ENCODE measurements at regions not wholly inside any gene's neighbourhood (a gene's known extent, or its start where the extent isn't known, plus 50 kb on each side); places are given as distances from the start of the nearest gene placed in this dataset.
"Not testable (repeated sequence)": the region's sequence is repeated elsewhere in the genome, so short reads cannot be mapped to it uniquely, and the experiment has no call there.

GRCh38 chr4:64857198-64857597 lies 447.9 kb upstream of the TECRL start:
- in situ Hi-C loops (cut with HindIII; ENCODE audit: low sequenced_read_pairs): no loop called here

- in situ Hi-C loops (cut with HindIII; ENCODE audit: low sequenced_read_pairs): no loop called here
Measured at GRCh38 chr4:64846417-64846816, 437.2 kb upstream of the TECRL start.

GRCh38 chr4:64829749-64830148 lies 420.5 kb upstream of the TECRL start:
- in situ Hi-C loops (cut with HindIII; ENCODE audit: low sequenced_read_pairs): no loop called here

- in situ Hi-C loops (cut with HindIII; ENCODE audit: low sequenced_read_pairs): no loop called here
Measured at GRCh38 chr4:64824591-64824990, 415.3 kb upstream of the TECRL start.

GRCh38 chr4:64822405-64822804 lies 413.2 kb upstream of the TECRL start:
- in situ Hi-C loops (cut with HindIII; ENCODE audit: low sequenced_read_pairs): no loop called here

- in situ Hi-C loops (cut with HindIII; ENCODE audit: low sequenced_read_pairs): no loop called here
Measured at GRCh38 chr4:64821219-64821976, 412.1 kb upstream of the TECRL start.

GRCh38 chr4:64814616-64815015 lies 405.4 kb upstream of the TECRL start:
- in situ Hi-C loops (cut with HindIII; ENCODE audit: low sequenced_read_pairs): no loop called here

GRCh38 chr4:64807821-64808220 lies 398.6 kb upstream of the TECRL start:
- in situ Hi-C loops (cut with HindIII; ENCODE audit: low sequenced_read_pairs): no loop called here

- in situ Hi-C loops (cut with HindIII; ENCODE audit: low sequenced_read_pairs): no loop called here
Measured at GRCh38 chr4:64799751-64800150, 390.5 kb upstream of the TECRL start.

- in situ Hi-C loops (cut with HindIII; ENCODE audit: low sequenced_read_pairs): not testable (repeated sequence)
Measured at GRCh38 chr4:64798828-64799227, 389.6 kb upstream of the TECRL start.

GRCh38 chr4:64796581-64796980 lies 387.3 kb upstream of the TECRL start:
- in situ Hi-C loops (cut with HindIII; ENCODE audit: low sequenced_read_pairs): no loop called here

GRCh38 chr4:64784125-64784524 lies 374.9 kb upstream of the TECRL start:
- in situ Hi-C loops (cut with HindIII; ENCODE audit: low sequenced_read_pairs): no loop called here

- in situ Hi-C loops (cut with HindIII; ENCODE audit: low sequenced_read_pairs): no loop called here
Measured at GRCh38 chr4:64781737-64782326, 372.6 kb upstream of the TECRL start.

- in situ Hi-C loops (cut with HindIII; ENCODE audit: low sequenced_read_pairs): no loop called here
Measured at GRCh38 chr4:64780664-64781063, 371.4 kb upstream of the TECRL start.

GRCh38 chr4:64777286-64777685 lies 368.0 kb upstream of the TECRL start:
- in situ Hi-C loops (cut with HindIII; ENCODE audit: low sequenced_read_pairs): no loop called here

- in situ Hi-C loops (cut with HindIII; ENCODE audit: low sequenced_read_pairs): no loop called here
Measured at GRCh38 chr4:64776820-64777219, 367.6 kb upstream of the TECRL start.

GRCh38 chr4:64774626-64775025 lies 365.4 kb upstream of the TECRL start:
- in situ Hi-C loops (cut with HindIII; ENCODE audit: low sequenced_read_pairs): no loop called here

- in situ Hi-C loops (cut with HindIII; ENCODE audit: low sequenced_read_pairs): no loop called here
Measured at GRCh38 chr4:64771149-64771548, 361.9 kb upstream of the TECRL start.

- in situ Hi-C loops (cut with HindIII; ENCODE audit: low sequenced_read_pairs): no loop called here
Measured at GRCh38 chr4:64767547-64767946, 358.3 kb upstream of the TECRL start.

GRCh38 chr4:64766565-64766964 lies 357.3 kb upstream of the TECRL start:
- in situ Hi-C loops (cut with HindIII; ENCODE audit: low sequenced_read_pairs): no loop called here

- in situ Hi-C loops (cut with HindIII; ENCODE audit: low sequenced_read_pairs): no loop called here
Measured at GRCh38 chr4:64756016-64756415, 346.8 kb upstream of the TECRL start.

GRCh38 chr4:64747919-64748715 lies 338.9 kb upstream of the TECRL start:
- in situ Hi-C loops (cut with HindIII; ENCODE audit: low sequenced_read_pairs): no loop called here

Measured in DLD1 (cell line).